SKM-1 (cell line): ENCODE measurements at regions not wholly inside any gene's neighbourhood (a gene's known extent, or its start where the extent isn't known, plus 50 kb on each side); places are given as distances from the start of the nearest gene placed in this dataset.

Experiments used
- DNase-seq: peaks from one replicate; lab custom pipeline; 2025; ENCODE audit not compliant: unreplicated experiment; lab: John Stamatoyannopoulos, UW

DNA sequence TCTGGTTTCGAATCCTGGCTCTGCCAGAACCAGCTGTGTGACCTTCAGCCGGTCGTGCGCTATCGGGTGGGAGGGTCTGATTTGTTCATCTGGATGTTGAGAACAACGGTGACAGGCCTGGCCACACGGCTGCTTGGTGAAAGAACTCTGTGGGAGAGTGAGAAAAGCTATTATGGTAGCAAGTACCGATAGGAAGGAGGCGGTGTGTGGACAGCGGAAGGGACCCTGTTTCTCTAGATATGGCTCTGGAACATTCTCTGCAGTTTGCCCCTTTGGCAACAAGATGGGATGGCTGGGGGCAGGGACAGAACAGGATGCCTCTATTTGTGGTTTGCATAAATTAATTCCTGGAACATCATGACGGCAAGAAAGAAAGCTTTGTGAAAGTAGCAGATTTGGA lies 347.3 kb downstream of the AACS start:
- DNase-seq: no peak

DNA sequence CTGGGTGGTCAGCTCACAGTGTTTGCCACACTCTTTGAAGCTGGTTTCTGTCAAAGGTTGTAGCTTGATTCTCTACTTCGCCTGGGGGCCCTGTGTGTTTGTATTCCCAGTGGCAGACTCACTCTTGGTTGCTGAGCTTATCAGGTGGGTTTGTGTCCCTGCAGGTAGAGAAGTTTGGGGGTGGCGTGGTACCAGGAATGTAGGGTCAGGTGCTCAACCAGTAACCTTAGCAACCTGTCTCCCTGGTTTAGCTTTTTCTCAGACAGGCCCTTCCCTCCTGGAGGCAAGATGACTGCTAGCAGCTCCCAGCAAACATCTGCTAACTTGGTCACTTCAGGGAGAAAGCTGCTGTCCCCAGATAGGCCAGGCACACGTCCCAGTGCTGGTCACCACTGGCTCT lies 352.2 kb downstream of the AACS start:
- DNase-seq: no peak

- DNase-seq: no peak
Observed at GRCh38 chr12:125418902-125419564, 353.8 kb downstream of the AACS start.

GRCh38 chr12:125424909-125425308 lies 359.7 kb downstream of the AACS start:
- DNase-seq: no peak

DNA sequence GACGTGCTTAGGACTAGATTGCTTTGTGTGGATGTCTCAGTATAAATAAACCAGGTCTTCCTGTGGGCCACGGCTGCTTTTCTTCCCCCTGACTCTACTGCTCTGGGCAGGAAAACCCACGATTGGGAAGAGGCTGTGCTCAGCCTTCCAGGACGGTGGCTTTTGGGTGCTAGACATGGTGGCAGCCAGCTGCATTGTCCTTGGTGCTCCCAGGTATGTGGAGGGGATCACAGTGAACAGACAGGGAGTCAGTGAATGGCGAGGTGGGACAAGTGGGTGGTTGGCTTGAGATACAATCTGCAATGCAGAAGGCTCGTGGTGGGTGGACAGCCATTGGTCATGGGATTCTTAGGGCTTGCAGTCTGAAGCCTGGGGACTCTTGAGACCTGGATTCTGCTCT lies 366.3 kb downstream of the AACS start:
- DNase-seq: no peak

DNA sequence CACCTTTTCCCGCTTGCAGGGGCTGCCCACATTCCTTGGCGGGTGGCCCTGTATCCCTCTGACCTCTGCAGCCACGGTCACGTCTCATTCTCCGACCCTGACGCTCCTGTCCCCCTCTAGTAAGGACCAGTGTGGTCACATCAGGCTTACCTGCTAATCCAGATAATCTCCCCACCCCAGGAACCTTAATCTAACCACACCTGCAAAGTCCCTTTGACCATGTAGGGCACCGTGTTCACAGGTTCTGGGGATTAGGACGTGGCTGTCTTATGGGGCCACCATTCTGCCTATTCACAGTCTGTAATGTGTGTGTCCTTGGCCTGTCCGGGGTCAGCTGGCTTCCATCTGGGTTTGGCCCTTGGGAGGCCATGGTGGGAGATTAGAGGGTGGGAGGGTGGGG lies 368.9 kb downstream of the AACS start:
- DNase-seq: no peak

- DNase-seq: no peak
Observed at GRCh38 chr12:125434936-125435443, 369.8 kb downstream of the AACS start.

GRCh38 chr12:125435871-125436270 lies 370.6 kb downstream of the AACS start:
- no peak for DNase-seq

DNA sequence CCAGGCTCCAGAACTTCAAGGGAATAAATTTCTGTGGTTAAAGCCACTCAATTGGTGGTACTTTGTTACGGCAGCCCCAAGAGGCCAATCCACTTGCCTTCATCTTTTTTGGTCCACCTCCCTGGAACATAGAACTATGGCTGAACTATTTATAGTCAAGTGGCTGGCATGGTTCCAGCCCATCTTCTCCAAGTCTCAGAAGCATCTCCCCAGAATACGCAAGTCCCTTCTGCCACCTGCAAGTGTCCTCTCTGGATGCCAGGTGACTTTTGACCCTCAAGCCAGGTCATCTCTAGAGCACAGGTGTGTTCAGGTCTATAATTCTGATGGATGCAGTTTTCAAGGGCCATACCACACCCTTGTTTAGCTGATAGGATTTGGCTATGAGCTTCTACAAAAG lies 371.5 kb downstream of the AACS start:
- DNase-seq: no peak

DNA sequence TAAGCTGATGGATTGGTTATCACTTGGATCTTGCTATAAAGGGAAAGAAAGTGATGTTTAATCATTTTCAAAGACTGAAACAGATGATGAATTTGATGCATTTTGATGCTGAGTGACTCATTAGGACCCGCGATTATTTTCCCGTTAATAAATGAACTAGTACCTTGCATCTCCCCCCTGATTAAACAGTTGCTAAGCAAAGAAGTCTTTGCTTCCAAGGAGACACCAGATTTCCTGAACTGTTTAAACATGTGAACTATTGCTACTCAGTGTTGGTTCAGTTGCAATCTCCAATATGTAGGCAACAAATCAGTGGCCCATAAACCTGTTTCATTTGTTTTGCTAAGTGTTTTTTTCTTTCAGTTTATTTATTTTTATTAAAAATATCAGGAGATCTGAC lies 375.2 kb downstream of the AACS start:
- DNase-seq: no peak

GRCh38 chr12:125443341-125443740 lies 378.1 kb downstream of the AACS start:
- no peak for DNase-seq

- DNase-seq: no peak
Observed at GRCh38 chr12:125451408-125451807, 386.2 kb downstream of the AACS start.

GRCh38 chr12:125453751-125454150 lies 388.5 kb downstream of the AACS start:
- DNase-seq: no peak

- no peak for DNase-seq
Observed at GRCh38 chr12:125454291-125454690, 389.1 kb downstream of the AACS start.

GRCh38 chr12:125454786-125455480 lies 389.7 kb downstream of the AACS start:
- DNase-seq: no peak

DNA sequence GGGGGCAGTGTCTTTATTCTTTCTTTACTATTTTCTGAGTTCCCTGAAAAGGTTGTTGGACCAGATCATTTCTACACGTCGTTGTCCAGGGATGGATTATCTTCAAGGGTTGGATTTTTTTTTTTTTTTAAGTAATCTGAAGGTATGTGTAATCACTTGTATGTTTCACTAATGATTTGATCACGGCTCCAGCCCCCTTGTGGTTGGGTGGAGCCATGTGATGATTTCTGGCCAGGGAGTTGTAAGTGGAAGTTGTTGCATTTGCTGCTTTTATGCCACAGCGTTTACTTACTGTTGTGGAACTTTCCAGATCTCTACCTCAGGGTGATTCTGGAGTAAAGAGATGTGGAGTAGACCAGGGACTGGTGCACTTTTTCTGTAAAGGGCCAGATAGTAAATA lies 390.3 kb downstream of the AACS start:
- no peak for DNase-seq

- no peak for DNase-seq
Observed at GRCh38 chr12:125458552-125459268, 393.5 kb downstream of the AACS start.

- DNase-seq: no peak
Observed at GRCh38 chr12:125461831-125462230, 396.6 kb downstream of the AACS start.

DNA sequence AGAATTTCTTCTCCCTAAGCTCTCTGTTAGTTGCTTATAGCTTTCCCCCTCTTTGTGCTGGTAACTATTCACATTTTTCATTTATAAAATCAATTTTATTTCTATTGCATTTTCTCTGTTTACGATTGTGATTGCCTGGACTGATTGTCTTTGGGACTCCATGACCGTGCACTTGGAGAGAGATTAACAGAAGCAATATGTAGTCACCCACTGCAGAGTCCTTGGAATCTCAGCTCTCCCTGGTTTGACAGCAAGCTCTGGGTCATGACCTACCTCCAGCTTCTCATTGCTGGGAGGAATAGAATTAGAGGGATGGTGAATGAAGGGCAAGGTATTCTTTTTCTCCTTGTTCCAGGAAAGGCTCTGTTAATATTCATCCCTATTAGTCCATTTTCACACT lies 398.2 kb downstream of the AACS start:
- DNase-seq: no peak

- no peak for DNase-seq
Observed at GRCh38 chr12:125467363-125467762, 402.1 kb downstream of the AACS start.

GRCh38 chr12:125469683-125470082 lies 404.4 kb downstream of the AACS start:
- DNase-seq: no peak
